HEK293 (cell line): ENCODE measurements at regions not wholly inside any gene's neighbourhood (a gene's known extent, or its start where the extent isn't known, plus 50 kb on each side); places are given as distances from the start of the nearest gene placed in this dataset.
"Not testable (repeated sequence)": the region's sequence is repeated elsewhere in the genome, so short reads cannot be mapped to it uniquely, and the experiment has no call there.

Experiments used
- CTCF ChIA-PET: fragments of 350-600 bp; formaldehyde crosslinking; extraction: SDS; loops from one replicate; lab custom pipeline; 2021; ENCODE audit warnings: antibody characterized with exemption; lab: Yijun Ruan, JAX
- POLR2A ChIA-PET: fragments of 300-600 bp; formaldehyde crosslinking; extraction: SDS; loops from one replicate; lab custom pipeline; 2020; ENCODE audit warnings: antibody characterized with exemption, inconsistent platforms; lab: Yijun Ruan, JAX
- H3K27ac ChIP-seq: fragments of 200-500 bp; sonication (Bioruptor generic); 2 replicates; pipeline ENCODE4 v1.5.1; 2014; ENCODE audit warnings: low read depth, low read length, control low read depth, inconsistent platforms; ENCODE audit errors: extremely low read depth
- H3K36me3 ChIP-seq, 2 experiments: fragments of 200-500 bp in 1 of 2; sonication (Bioruptor generic) in 1 of 2; 1 replicate in 1 of 2; 2 replicates in 1 of 2; pipeline ENCODE4 v1.5.1; 2014 to 2017; ENCODE audit warnings: inconsistent platforms in 2 of 2, low read length in 2 of 2; ENCODE audit not compliant: control insufficient read depth in 2 of 2, insufficient read depth in 1 of 2
- H3K4me1 ChIP-seq: fragments of 200-500 bp; sonication (Bioruptor generic); 2 replicates; pipeline ENCODE4 v1.5.1; 2014; ENCODE audit warnings: mild to moderate bottlenecking, low read length, inconsistent platforms; ENCODE audit not compliant: control insufficient read depth, insufficient read depth
- H3K4me3 ChIP-seq: 2 replicates; pipeline ENCODE4 v1.5.1; 2011; ENCODE audit warnings: low read depth, mild to moderate bottlenecking, control low read depth, low read length, moderate library complexity
- H3K9me3 ChIP-seq: fragments of 200-500 bp; sonication (Bioruptor generic); 2 replicates; pipeline ENCODE4 v1.5.1; 2014; ENCODE audit warnings: low read depth, low read length, inconsistent platforms; ENCODE audit not compliant: control insufficient read depth, insufficient read depth
- GLIS1 ChIP-seq: fragments of 450-650 bp; formaldehyde crosslinking; IDR thresholded peaks from 2 replicates; pipeline ENCODE4 v1.5.1; 2016; ENCODE audit warnings: missing biosample characterization, missing genetic modification characterization
- GLIS2 ChIP-seq: fragments of 450-650 bp; formaldehyde crosslinking; IDR thresholded peaks from 2 replicates; pipeline ENCODE4 v1.5.1; 2016; ENCODE audit warnings: missing biosample characterization, missing genetic modification characterization
- IKZF3 ChIP-seq: fragments of 450-650 bp; IDR thresholded peaks from 2 replicates; pipeline ENCODE4 v1.5.0; 2018; ENCODE audit warnings: missing biosample characterization, mild to moderate bottlenecking, missing genetic modification characterization, moderate library complexity
- KLF8 ChIP-seq: fragments of 450-650 bp; formaldehyde crosslinking; IDR thresholded peaks from 2 replicates; pipeline ENCODE4 v1.5.1; 2016; ENCODE audit warnings: missing biosample characterization, missing genetic modification characterization
- SCRT2 ChIP-seq: fragments of 450-650 bp; formaldehyde crosslinking; IDR thresholded peaks from 2 replicates; pipeline ENCODE4 v1.5.1; 2016; ENCODE audit warnings: missing biosample characterization, missing genetic modification characterization
- TCF7L2 ChIP-seq: IDR thresholded peaks from 2 replicates; pipeline ENCODE4 v1.6.1; 2011; ENCODE audit warnings: low read depth, mild to moderate bottlenecking, inconsistent platforms, low read length, moderate library complexity, borderline replicate concordance
- ZBTB17 ChIP-seq: fragments of 450-650 bp; formaldehyde crosslinking; IDR thresholded peaks from 2 replicates; pipeline ENCODE4 v1.5.1; 2016; ENCODE audit warnings: missing biosample characterization, missing genetic modification characterization
- ZBTB20 ChIP-seq: fragments of 450-650 bp; formaldehyde crosslinking; IDR thresholded peaks from 2 replicates; pipeline ENCODE4 v1.5.1; 2016; ENCODE audit warnings: missing biosample characterization, missing genetic modification characterization
- ZNF24 ChIP-seq: fragments of 450-650 bp; formaldehyde crosslinking; IDR thresholded peaks from 2 replicates; pipeline ENCODE4 v1.5.1; 2016; ENCODE audit warnings: missing biosample characterization, missing genetic modification characterization
- ZNF394 ChIP-seq: fragments of 450-650 bp; formaldehyde crosslinking; IDR thresholded peaks from 2 replicates; pipeline ENCODE4 v1.5.1; 2016; ENCODE audit warnings: missing biosample characterization, missing genetic modification characterization, mild to moderate bottlenecking, moderate library complexity, borderline replicate concordance
- ZNF600 ChIP-seq: fragments of 450-650 bp; formaldehyde crosslinking; IDR thresholded peaks from 2 replicates; pipeline ENCODE4 v1.5.1; 2016; ENCODE audit warnings: missing biosample characterization, missing genetic modification characterization
- TF ChIP-seq, protein P1 (sequence below): fragments of 450-650 bp; formaldehyde crosslinking; optimal IDR thresholded peaks from 2 replicates; pipeline ENCODE3; 2016; ENCODE audit warnings: missing biosample characterization, mild to moderate bottlenecking, missing genetic modification characterization
- TF ChIP-seq, protein P2 (sequence below): fragments of 450-650 bp; formaldehyde crosslinking; IDR thresholded peaks from 2 replicates; pipeline ENCODE4 v1.5.1; 2016; ENCODE audit warnings: missing biosample characterization, missing genetic modification characterization
- TF ChIP-seq, protein P3 (sequence below): fragments of 450-650 bp; formaldehyde crosslinking; IDR thresholded peaks from 2 replicates; pipeline ENCODE4 v1.5.1; 2017; ENCODE audit warnings: missing biosample characterization, missing genetic modification characterization
- TF ChIP-seq, protein P4 (sequence below): fragments of 450-650 bp; formaldehyde crosslinking; IDR thresholded peaks from 2 replicates; pipeline ENCODE4 v1.5.1; 2016; ENCODE audit warnings: missing biosample characterization, missing genetic modification characterization

DNA sequence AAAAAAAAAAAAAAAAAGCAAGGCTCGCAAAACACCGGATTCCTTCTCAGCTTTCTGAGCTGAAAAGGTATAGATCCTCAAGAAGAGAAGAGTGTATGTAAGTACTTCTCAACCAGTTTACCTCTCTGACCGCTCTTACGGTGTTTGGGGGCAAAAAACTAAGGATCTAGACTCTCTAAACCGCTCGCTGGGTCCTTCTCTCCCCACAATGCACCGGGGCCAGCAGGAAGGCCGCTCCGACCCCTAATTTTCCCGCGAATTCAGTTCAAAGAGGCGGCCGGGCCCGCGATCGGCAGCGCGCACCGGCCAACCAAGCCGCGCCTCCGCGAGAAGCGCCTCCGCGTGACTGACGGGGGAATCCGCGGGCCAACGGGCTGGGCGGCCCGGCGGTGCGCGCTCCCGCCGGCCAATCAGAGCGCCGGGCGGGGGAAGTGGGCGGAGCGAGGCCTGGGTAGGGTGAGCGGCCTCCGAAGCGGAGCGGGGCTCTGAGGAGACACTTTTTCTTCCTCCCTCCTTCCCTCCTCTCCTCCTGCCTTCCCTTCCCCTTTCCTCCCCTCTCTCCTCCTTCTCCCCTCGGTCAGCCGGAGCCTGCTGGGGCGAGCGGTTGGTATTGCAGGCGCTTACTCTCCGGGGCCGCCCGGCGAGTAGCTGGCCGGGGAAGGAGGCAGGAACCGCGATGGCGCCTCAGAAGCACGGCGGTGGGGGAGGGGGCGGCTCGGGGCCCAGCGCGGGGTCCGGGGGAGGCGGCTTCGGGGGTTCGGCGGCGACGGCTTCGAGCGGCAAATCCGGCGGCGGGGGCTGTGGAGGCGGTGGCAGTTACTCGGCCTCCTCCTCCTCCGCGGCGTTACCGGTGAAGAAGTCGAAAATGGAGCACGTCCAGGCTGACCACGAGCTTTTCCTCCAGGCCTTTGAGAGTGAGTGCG, 93.0 kb downstream of the CRLF3 start (continued):
- TF ChIP-seq ZBTB20 (tag by site-specific recombination) (0 out of 2 replicates have a peak, but pooled peaks have one; percentile 22), TCF7L2 (peak; percentile 38; the same call in 1 of the 2 replicates), IKZF3 (tag by site-specific recombination) (peak; percentile 73)
- TF ChIP-seq, protein P1, sequence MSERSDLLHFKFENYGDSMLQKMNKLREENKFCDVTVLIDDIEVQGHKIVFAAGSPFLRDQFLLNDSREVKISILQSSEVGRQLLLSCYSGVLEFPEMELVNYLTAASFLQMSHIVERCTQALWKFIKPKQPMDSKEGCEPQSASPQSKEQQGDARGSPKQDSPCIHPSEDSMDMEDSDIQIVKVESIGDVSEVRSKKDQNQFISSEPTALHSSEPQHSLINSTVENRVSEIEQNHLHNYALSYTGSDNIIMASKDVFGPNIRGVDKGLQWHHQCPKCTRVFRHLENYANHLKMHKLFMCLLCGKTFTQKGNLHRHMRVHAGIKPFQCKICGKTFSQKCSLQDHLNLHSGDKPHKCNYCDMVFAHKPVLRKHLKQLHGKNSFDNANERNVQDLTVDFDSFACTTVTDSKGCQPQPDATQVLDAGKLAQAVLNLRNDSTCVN, result peak; percentile 86

DNA sequence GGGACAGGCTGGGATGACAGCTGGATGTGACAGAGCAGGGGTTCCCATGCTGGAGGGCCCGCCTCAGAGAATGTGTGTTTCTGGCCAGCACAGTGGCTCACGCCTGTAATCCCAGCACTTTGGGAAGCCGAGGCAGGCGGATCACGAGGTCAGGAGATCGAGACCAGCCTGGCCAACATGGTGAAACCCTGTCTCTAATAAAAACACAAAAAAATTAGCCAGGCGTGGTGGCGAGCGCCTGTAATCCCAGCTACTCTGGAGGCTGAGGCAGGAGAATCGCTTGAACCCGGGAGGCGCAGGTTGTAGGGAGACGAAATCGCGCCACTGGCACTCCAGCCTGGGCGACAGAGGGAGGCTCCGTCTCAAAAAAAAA, 93.7 kb downstream of the CRLF3 start:
- POLR2A ChIA-PET, result interaction anchor here (0.7 kb wide), 2 partner anchors 192 to 578 kb away, joined by 3 to 5 read pairs; no protein-coding TSS in a partner anchor
- Histone ChIP-seq H3K4me3 (peak overlapping the region; percentile 39), H3K36me3 (peaks cover 5 to 12% of the 10 kb centered on the region in 2 experiments; a peak in 2 of 3 replicates), H3K27ac (peak overlapping the region; percentile 70)
- CTCF ChIA-PET, H3K4me1 ChIP-seq, H3K9me3 ChIP-seq: not testable (repeated sequence)
- TF ChIP-seq, protein P2, sequence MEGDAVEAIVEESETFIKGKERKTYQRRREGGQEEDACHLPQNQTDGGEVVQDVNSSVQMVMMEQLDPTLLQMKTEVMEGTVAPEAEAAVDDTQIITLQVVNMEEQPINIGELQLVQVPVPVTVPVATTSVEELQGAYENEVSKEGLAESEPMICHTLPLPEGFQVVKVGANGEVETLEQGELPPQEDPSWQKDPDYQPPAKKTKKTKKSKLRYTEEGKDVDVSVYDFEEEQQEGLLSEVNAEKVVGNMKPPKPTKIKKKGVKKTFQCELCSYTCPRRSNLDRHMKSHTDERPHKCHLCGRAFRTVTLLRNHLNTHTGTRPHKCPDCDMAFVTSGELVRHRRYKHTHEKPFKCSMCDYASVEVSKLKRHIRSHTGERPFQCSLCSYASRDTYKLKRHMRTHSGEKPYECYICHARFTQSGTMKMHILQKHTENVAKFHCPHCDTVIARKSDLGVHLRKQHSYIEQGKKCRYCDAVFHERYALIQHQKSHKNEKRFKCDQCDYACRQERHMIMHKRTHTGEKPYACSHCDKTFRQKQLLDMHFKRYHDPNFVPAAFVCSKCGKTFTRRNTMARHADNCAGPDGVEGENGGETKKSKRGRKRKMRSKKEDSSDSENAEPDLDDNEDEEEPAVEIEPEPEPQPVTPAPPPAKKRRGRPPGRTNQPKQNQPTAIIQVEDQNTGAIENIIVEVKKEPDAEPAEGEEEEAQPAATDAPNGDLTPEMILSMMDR (tag by site-specific recombination), result 0 out of 2 replicates have a peak, but pooled peaks have one; percentile 7
- TF ChIP-seq ZNF600 (tag by site-specific recombination), result peak; percentile 69; the same call in 1 of the 2 replicates
- TF ChIP-seq ZBTB17 (tag by site-specific recombination), result peak; percentile 73; the same call in 1 of the 2 replicates
- TF ChIP-seq, protein P3, sequence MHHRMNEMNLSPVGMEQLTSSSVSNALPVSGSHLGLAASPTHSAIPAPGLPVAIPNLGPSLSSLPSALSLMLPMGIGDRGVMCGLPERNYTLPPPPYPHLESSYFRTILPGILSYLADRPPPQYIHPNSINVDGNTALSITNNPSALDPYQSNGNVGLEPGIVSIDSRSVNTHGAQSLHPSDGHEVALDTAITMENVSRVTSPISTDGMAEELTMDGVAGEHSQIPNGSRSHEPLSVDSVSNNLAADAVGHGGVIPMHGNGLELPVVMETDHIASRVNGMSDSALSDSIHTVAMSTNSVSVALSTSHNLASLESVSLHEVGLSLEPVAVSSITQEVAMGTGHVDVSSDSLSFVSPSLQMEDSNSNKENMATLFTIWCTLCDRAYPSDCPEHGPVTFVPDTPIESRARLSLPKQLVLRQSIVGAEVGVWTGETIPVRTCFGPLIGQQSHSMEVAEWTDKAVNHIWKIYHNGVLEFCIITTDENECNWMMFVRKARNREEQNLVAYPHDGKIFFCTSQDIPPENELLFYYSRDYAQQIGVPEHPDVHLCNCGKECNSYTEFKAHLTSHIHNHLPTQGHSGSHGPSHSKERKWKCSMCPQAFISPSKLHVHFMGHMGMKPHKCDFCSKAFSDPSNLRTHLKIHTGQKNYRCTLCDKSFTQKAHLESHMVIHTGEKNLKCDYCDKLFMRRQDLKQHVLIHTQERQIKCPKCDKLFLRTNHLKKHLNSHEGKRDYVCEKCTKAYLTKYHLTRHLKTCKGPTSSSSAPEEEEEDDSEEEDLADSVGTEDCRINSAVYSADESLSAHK (tag by site-specific recombination), result peak; percentile 31; the same call in 1 of the 2 replicates
- peak; percentile 27; the same call in 1 of the 2 replicates for TF ChIP-seq GLIS2 (tag by site-specific recombination)
- peak; percentile 27; the same call in 1 of the 2 replicates for TF ChIP-seq KLF8 (tag by site-specific recombination)
- TF ChIP-seq ZNF24 (tag by site-specific recombination), result peak; percentile 54; the same call in 1 of the 2 replicates
- TF ChIP-seq SCRT2 (tag by site-specific recombination), result peak; percentile 38; the same call in 1 of the 2 replicates
- peak; percentile 38 for TF ChIP-seq GLIS1 (tag by site-specific recombination)
- TF ChIP-seq ZNF394 (tag by site-specific recombination), result peak; percentile 43; the same call in 1 of the 2 replicates
- peak; percentile 57 for TF ChIP-seq ZBTB20 (tag by site-specific recombination)
- TF ChIP-seq, protein P4, sequence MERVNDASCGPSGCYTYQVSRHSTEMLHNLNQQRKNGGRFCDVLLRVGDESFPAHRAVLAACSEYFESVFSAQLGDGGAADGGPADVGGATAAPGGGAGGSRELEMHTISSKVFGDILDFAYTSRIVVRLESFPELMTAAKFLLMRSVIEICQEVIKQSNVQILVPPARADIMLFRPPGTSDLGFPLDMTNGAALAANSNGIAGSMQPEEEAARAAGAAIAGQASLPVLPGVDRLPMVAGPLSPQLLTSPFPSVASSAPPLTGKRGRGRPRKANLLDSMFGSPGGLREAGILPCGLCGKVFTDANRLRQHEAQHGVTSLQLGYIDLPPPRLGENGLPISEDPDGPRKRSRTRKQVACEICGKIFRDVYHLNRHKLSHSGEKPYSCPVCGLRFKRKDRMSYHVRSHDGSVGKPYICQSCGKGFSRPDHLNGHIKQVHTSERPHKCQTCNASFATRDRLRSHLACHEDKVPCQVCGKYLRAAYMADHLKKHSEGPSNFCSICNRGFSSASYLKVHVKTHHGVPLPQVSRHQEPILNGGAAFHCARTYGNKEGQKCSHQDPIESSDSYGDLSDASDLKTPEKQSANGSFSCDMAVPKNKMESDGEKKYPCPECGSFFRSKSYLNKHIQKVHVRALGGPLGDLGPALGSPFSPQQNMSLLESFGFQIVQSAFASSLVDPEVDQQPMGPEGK (tag by site-specific recombination), result 0 out of 2 replicates have a peak, but pooled peaks have one; percentile 26
